NCI-H2107 (cell line): ENCODE measurements at regions not wholly inside any gene's neighbourhood (a gene's known extent, or its start where the extent isn't known, plus 50 kb on each side); places are given as distances from the start of the nearest gene placed in this dataset.
A peak's percentile ranks its signal among the peaks of the same experiment; 100 is the strongest.

Source experiments
- DNase-seq: peaks from one replicate; lab custom pipeline; 2025; lab: John Stamatoyannopoulos, UW

DNA sequence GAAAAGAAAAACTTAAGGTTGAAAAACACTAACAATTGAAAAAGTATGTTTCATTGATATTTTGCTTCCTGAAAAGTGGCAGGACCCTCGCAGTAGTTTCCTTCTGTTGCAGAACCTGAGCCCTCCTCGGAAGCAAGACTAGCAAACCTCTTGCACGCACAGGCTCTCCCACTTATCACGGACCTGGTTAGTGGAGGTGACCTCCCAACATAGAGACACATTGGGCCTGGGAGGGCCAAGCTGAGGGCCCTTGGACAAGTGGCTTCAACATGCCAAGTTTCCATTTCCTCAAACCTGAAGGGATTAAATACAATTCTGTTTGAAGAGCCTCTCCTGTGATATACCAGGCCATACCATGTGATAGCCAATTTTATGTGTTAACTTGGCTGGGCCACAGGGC is 133.4 kb upstream of the AGAP1 start:
- no peak for DNase-seq

- DNase-seq, result no peak
These were observed 128.1 kb upstream of the AGAP1 start for GRCh38 chr2:235365743-235366142.

DNA sequence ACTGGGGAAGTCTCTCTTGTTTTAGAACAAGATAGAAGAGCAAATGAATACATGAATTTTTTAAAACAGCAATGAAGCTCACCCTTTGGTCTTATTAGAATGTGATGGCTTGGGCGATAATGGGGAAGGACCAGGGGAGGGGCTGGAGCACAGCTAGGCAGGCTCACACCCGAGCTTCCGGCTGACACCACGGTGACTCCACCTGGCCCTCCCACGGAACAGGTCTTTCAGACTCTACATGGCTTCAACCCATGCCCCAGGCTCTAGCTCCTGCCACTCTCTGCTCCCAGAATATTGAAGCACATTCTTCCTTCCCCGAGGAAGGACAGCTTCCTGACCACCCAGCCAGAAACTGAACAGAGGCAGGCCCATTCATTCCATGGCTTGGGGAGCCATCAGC is 127.5 kb upstream of the AGAP1 start:
- DNase-seq, result no peak

DNA sequence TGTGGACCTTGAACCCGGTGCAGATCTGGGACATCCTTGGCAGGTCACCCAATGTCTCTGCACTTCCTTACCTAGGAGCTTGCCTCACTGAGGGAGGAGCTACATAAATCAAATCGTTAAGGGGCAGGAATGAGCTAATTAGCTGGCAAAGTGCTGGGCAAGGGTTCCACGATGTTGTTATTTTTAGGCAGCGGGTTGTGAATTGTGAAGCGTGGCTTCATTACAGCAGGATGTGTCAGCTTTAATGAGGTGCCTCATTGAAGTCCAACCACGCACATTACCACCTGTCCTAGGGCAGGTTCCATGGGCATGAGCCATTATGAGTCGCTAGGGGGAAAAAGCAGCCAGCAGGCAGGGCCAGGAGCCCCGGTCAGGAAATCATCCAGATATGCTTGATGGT is 127.0 kb upstream of the AGAP1 start:
- DNase-seq, result no peak

DNA sequence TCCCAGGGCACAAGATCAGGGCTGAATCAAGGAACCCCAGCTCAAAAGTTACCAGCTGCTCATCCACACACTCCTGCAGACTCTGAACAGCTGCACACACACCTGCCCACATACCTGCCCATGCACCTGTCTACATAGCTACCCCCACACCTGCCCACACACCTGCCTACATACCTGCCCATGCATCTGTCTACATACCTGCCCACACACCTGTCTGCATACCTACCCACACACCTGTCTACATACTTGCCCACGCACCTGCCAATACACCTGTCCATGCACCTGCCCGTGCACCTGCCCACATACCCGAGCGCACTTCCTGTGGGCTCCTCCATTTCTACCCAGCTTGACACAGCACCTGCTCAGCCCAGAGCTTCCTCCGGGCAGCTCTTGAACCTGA is 122.8 kb upstream of the AGAP1 start:
- DNase-seq, result no peak

DNA sequence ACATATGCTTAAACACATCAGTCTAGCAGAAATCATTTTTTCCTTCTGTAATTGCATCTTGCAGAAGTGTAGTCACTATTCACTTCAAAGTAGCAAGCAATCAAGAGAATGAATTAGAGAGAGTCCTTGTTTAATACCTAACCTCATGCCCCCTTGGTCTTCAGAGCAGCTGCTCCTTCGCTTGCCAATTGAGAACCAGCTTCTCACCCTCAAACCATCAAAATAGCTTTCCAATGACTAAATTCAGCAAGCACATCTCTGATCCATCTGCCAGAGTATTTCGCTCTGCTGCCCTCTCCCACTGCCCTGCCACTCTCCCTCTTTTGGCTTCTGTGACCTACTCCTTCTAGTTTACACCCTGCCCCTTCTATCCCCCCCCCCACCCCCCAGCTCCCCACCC is 120.7 kb upstream of the AGAP1 start:
- no peak for DNase-seq

- no peak for DNase-seq
These were observed 116.7 kb upstream of the AGAP1 start for GRCh38 chr2:235377176-235377575.

DNA sequence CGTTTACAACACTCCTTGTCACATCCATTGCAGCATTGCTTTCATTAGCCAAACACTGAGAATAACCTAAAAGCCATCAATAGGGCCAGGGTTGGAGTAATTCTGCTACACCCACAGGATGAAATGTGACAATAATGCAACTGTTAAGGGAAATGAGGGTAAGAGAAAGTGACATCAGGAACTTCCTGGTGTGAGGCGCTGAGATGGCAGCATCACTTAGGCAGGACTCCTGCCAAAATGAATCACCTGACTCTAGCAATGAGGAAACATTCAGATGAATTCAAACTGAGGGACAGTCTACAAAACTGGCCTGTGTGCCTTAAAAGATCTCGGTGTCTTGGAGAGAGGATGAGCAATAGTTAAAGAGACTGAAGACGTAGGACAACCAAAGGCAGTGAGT is 115.6 kb upstream of the AGAP1 start:
- peak; percentile 11 for DNase-seq

- no peak for DNase-seq
These were observed 114.9 kb upstream of the AGAP1 start for GRCh38 chr2:235378944-235379343.

DNA sequence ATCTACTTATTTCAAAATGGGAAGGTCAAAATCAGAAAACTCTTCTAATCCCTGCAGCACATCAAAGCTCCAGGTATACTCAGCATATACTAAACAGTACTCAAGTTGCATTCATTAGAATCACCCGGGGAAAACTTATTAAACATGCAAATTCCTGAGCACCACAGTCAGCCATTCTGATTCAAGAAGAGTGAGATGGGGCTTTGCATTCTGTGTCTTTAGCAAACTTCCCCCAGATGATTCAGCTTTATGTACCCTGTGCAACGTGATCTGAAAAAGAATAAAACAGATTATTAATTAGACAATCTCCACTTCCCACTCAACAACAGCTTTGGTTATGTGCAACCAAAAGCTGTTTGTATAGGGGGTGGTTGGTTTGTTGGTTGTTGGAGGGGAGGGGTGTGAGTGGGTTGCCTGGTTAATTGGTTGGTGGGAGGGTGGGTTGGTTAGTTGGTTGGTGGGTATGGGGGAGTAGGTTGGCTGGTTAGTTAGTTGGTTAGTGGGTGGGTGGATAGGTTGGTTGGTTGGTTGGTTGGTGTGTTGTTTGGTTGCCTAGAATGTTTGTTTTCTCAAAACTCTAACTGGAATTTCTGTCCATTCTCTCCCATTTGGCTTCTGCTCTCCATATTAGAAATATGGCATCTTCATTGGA is 112.5 kb upstream of the AGAP1 start:
- DNase-seq, result no peak

DNA sequence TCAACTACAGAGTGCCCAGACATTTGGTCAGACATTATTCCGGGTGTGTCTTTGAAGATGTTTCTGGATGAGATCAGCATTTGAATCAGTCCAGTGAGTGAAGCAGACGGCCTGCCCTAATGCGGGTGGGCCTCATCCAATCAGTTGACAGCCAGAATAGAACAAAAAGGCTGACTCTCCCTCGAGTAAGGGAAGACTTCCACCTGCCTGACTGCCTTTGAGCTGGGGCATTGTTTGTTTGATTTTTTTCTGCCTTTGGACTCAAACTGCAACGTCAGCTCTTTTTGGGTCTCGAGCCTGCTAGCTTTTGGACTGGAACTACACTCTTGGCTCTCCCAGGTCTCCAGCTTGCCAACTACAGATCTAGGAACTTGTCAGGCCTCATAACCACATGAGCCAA is 111.7 kb upstream of the AGAP1 start:
- DNase-seq, result no peak

DNA sequence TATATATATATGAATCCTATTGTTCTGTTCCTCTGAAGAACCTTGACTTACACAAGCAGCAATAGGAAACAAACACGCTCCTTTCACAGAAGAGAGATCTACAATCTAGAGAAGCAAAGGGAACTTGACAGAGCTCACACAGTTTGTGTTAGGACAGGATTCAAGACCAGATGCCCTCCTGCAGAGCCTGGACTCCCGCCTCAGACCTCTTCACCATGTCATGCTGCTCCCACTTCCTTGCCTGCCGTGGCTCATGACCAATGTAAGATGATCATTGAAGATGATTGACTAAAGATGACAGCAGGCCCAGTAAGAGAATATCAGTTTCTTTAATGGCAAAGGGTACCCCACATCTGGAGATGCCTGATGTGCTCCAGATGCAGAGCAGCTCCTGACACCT is 111.2 kb upstream of the AGAP1 start:
- no peak for DNase-seq

DNA sequence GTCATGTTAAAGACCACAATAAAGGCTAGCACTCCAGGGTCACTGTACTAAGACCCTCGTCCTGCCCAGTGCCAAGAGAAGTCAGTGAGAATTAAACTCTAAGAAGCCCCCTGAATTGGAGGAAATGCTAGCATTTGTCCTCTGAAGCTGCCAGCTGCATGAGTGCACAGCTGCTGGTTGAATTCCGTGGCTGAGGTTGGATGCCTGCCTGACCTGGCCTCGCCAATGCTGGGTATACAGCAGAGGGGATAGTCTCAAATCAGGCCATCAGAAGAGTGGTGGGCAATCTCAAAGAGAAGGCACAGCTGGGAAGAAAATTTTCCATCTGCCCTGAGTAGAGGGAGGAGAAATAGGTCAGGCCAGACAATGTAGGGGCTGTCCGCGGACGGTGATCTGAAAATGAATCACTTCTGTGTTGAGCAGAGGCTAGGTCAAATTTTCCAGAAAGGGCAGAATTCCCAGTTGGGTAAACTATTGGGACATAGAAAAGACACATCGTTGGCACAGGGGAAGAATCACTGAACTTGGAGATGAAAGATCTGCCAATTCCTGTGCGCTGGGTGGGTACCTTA is 110.5 kb upstream of the AGAP1 start:
- DNase-seq, result no peak

- no peak for DNase-seq
These were observed 109.2 kb upstream of the AGAP1 start for GRCh38 chr2:235384624-235385023.

- DNase-seq, result no peak
These were observed 104.2 kb upstream of the AGAP1 start for GRCh38 chr2:235389626-235390025.

DNA sequence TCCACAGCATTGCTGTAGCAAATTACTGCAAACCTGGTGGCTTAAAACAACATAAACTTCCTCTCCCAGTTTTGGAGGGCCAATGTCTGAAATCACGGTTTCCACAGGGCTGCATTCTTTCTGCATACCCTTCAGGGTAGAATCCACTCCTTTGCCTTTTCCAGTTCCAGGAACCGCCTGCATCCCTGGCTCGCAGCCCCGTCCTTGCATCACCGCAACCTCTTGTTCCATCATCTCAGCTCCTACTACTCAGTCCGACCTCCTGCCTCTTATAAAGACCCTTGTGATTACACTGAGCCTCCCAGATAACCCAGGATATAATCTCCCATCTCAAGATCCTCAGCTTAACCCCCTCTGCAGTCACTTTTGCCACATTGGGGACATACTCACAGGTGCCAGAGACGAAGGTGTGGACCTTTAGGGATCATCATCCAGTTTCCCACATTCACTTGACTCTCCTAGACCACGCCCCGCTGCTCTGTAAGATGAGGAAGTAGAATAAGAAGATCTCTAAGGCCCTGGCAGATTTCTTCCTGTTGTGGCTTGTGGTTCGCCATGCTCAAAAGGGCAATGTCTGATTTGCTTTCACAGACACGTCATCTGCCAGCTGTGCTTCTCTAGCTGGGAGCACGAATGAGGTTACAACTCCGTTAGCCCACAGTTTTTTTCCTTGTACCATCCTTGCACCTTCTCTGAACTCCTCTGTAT is 103.6 kb upstream of the AGAP1 start:
- DNase-seq, result peak; percentile 7

- DNase-seq, result no peak
These were observed 103.0 kb upstream of the AGAP1 start for GRCh38 chr2:235390816-235391194.

- no peak for DNase-seq
These were observed 101.8 kb upstream of the AGAP1 start for GRCh38 chr2:235391921-235392615.

DNA sequence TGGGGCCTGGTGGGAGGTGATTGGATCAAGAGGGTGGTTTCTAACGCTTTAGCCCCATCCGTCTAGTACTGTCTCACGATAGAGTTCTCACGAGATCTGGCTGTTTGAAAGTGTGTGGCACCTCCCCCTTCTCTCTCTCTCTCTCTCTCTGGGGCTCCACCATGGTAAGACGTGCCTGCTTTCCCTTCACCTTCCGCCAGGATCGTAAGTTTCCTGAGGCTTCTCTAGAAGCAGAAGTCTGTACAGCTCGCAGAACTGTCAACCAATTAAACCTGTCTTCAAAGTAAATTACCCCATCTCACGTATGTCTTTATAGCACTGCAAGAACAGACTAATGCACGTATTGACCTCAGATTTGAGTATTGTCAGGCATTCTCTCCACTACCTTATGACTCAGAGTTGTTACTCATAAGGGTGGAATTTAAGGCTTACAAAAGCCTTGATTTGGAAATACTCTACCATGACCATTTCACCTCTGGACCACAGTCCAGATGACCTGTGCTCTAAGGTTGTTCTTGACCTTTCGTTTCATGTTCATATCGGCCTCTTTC is 99.5 kb upstream of the AGAP1 start:
- no peak for DNase-seq

GRCh38 chr2:235396071-235396846 is 97.6 kb upstream of the AGAP1 start:
- no peak for DNase-seq

DNA sequence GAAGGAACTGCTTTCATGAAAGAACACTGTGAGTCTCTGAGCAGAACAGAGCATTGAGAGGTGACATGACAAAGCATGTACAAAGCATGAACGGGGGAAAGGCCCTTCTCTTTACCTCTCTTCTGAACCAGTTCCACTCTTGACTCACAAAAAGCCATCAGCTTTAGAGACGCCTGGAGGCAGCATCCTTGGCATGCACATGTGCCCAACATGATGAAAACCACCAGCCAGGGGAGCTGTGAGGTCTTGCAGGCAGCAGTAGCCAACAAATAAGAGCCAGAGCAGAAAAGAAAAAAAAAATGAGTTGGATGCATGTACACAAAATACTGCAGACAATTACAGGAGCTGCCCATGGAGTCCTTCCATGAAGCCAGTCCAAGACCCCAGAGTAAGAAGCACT is 95.5 kb upstream of the AGAP1 start:
- no peak for DNase-seq

GRCh38 chr2:235399895-235400294 is 93.9 kb upstream of the AGAP1 start:
- DNase-seq, result no peak
